ENCODE measurements at regions not wholly inside any gene's neighbourhood (a gene's known extent, or its start where the extent isn't known, plus 50 kb on each side); places are given as distances from the start of the nearest gene placed in this dataset.

GRCh38 chr13:44260336-44260735, 113.3 kb upstream of the SERP2 start:
- no peak overlapping the region for H3K4me3 ChIP-seq
- H3K9me3 ChIP-seq (ENCODE audit: control insufficient read depth in 4 of 4, insufficient read depth in 3 of 4, low read length in 3 of 4), result no peaks in the 10 kb centered on the region
- ATAC-seq (ENCODE audit: insufficient read depth, low FRiP score) (no peak), DNase-seq (no peak)
- no peak overlapping the region for H3K9ac ChIP-seq (ENCODE audit: insufficient read depth in 1 of 2, low read length in 2 of 2)
- 92 to 97% methylated on average over 2 of the region's 2 CpGs for WGBS, 2 donors
- H3K27me3 ChIP-seq (ENCODE audit: control insufficient read depth in 3 of 3, insufficient read depth in 3 of 3, low read length in 2 of 3), result no peaks in the 10 kb centered on the region
- no peak for TF ChIP-seq CTCF (IDR thresholded peaks at IDR 0.05; ENCODE audit: control extremely low read depth, extremely low read depth)
- no peaks in the 10 kb centered on the region for H3K36me3 ChIP-seq (ENCODE audit: control insufficient read depth in 4 of 4, insufficient read depth in 4 of 4, low read length in 4 of 4)
- peaks cover 0 to 15% (median 0%) of the 10 kb centered on the region in 5 donors for H3K4me1 ChIP-seq (ENCODE audit: control insufficient read depth in 5 of 5, insufficient read depth in 5 of 5, low read length in 5 of 5)
- no peak overlapping the region for H3K27ac ChIP-seq (ENCODE audit: low read depth in 1 of 2, low read length in 1 of 2)

GRCh38 chr13:44263751-44264620, 109.6 kb upstream of the SERP2 start:
- DNase-seq (no peak), ATAC-seq (ENCODE audit: insufficient read depth, low FRiP score) (peak; percentile 29)
- 72 to 86% methylated on average over 20 of the region's 20 CpGs for WGBS, 2 donors
- no peaks in the 10 kb centered on the region for H3K27me3 ChIP-seq (ENCODE audit: control insufficient read depth in 3 of 3, insufficient read depth in 3 of 3, low read length in 2 of 3)
- no peak overlapping the region for H3K4me3 ChIP-seq
- no peak overlapping the region for H3K27ac ChIP-seq (ENCODE audit: low read depth in 1 of 2, low read length in 1 of 2)
- H3K4me1 ChIP-seq (ENCODE audit: control insufficient read depth in 5 of 5, insufficient read depth in 5 of 5, low read length in 5 of 5), result peaks cover 0 to 13% (median 0%) of the 10 kb centered on the region in 5 donors
- H3K9me3 ChIP-seq (ENCODE audit: control insufficient read depth in 4 of 4, insufficient read depth in 3 of 4, low read length in 3 of 4), result no peaks in the 10 kb centered on the region
- no peaks in the 10 kb centered on the region for H3K36me3 ChIP-seq (ENCODE audit: control insufficient read depth in 4 of 4, insufficient read depth in 4 of 4, low read length in 4 of 4)
- no peak overlapping the region for H3K9ac ChIP-seq (ENCODE audit: insufficient read depth in 1 of 2, low read length in 2 of 2)
- no peak for TF ChIP-seq CTCF (IDR thresholded peaks at IDR 0.05; ENCODE audit: control extremely low read depth, extremely low read depth)

GRCh38 chr13:44266305-44266704, 107.3 kb upstream of the SERP2 start:
- Histone ChIP-seq H3K36me3 (ENCODE audit: control insufficient read depth in 4 of 4, insufficient read depth in 4 of 4, low read length in 4 of 4) (no peaks in the 10 kb centered on the region), H3K27me3 (ENCODE audit: control insufficient read depth in 3 of 3, insufficient read depth in 3 of 3, low read length in 2 of 3) (no peaks in the 10 kb centered on the region), H3K9me3 (ENCODE audit: control insufficient read depth in 4 of 4, insufficient read depth in 3 of 4, low read length in 3 of 4) (no peaks in the 10 kb centered on the region), H3K4me1 (ENCODE audit: control insufficient read depth in 5 of 5, insufficient read depth in 5 of 5, low read length in 5 of 5) (peaks cover 0 to 8% (median 4%) of the 10 kb centered on the region in 5 donors), H3K9ac (ENCODE audit: insufficient read depth in 1 of 2, low read length in 2 of 2) (no peak overlapping the region), H3K4me3 (no peak overlapping the region), H3K27ac (ENCODE audit: low read depth in 1 of 2, low read length in 1 of 2) (no peak overlapping the region)
- WGBS, 2 donors, result 92 to 94% methylated on average over 3 of the region's 3 CpGs
- TF ChIP-seq CTCF (IDR thresholded peaks at IDR 0.05; ENCODE audit: control extremely low read depth, extremely low read depth), result no peak
- ATAC-seq (ENCODE audit: insufficient read depth, low FRiP score), result no peak
- DNase-seq, result no peak
